H9 (cell line): ENCODE measurements at regions not wholly inside any gene's neighbourhood (a gene's known extent, or its start where the extent isn't known, plus 50 kb on each side); places are given as distances from the start of the nearest gene placed in this dataset.

Experiments
- DNase-seq: peaks from one replicate; pipeline ENCODE4 v3.0.0-alpha.2; 2017
- H2AFZ ChIP-seq: one replicate; pipeline ENCODE4 v1.6.1; 2013; ENCODE audit warnings: mild to moderate bottlenecking, low read length, control low read depth, moderate library complexity
- H2AK5ac ChIP-seq: 2 replicates; pipeline ENCODE4 v1.6.1; 2013; ENCODE audit warnings: low read length, control low read depth, mixed read lengths; ENCODE audit not compliant: insufficient read length
- H2BK120ac ChIP-seq: one replicate; pipeline ENCODE4 v1.6.1; 2013; ENCODE audit warnings: low read depth, mild to moderate bottlenecking, low read length, control low read depth, inconsistent platforms; ENCODE audit not compliant: poor library complexity, severe bottlenecking
- H2BK12ac ChIP-seq: 2 replicates; pipeline ENCODE4 v1.6.1; 2013; ENCODE audit warnings: low read length, control low read depth, mixed read lengths, low read depth; ENCODE audit not compliant: insufficient read length
- H2BK15ac ChIP-seq: 2 replicates; pipeline ENCODE4 v1.6.1; 2013; ENCODE audit warnings: low read depth, low read length, control low read depth
- H2BK20ac ChIP-seq: one replicate; pipeline ENCODE4 v1.6.1; 2013; ENCODE audit warnings: low read depth, mild to moderate bottlenecking, low read length, control low read depth, inconsistent platforms; ENCODE audit not compliant: poor library complexity, severe bottlenecking
- H2BK5ac ChIP-seq: 2 replicates; pipeline ENCODE4 v1.6.1; 2013; ENCODE audit warnings: low read length, control low read depth, mixed read lengths; ENCODE audit not compliant: insufficient read length
- H3K14ac ChIP-seq: 2 replicates; pipeline ENCODE4 v1.6.1; 2013; ENCODE audit warnings: low read length, control low read depth; ENCODE audit not compliant: insufficient read depth
- H3K18ac ChIP-seq: 2 replicates; pipeline ENCODE4 v1.6.1; 2013; ENCODE audit warnings: low read depth, mild to moderate bottlenecking, mixed read lengths, low read length, control low read depth; ENCODE audit not compliant: insufficient read length
- H3K23ac ChIP-seq: 2 replicates; pipeline ENCODE4 v1.6.1; 2013; ENCODE audit warnings: low read length, control low read depth, mixed read lengths, low read depth; ENCODE audit not compliant: insufficient read length
- H3K23me2 ChIP-seq: 2 replicates; pipeline ENCODE4 v1.6.1; 2013; ENCODE audit warnings: low read depth, mild to moderate bottlenecking, mixed read lengths, low read length, control low read depth; ENCODE audit not compliant: insufficient read length, poor library complexity, severe bottlenecking
- H3K27ac ChIP-seq: 2 replicates; pipeline ENCODE4 v1.5.1; 2013; ENCODE audit warnings: low read length, control low read depth, mixed read lengths, low read depth; ENCODE audit not compliant: insufficient read length
- H3K27me3 ChIP-seq: 2 replicates; pipeline ENCODE4 v1.6.1; 2013; ENCODE audit warnings: low read length, control low read depth, inconsistent platforms; ENCODE audit not compliant: insufficient read depth
- H3K4ac ChIP-seq: 2 replicates; pipeline ENCODE4 v1.6.1; 2013; ENCODE audit warnings: low read depth, mild to moderate bottlenecking, control low read depth, inconsistent platforms, low read length, moderate library complexity
- H3K4me1 ChIP-seq: 2 replicates; pipeline ENCODE4 v1.6.1; 2013; ENCODE audit warnings: low read length, control low read depth, inconsistent platforms; ENCODE audit not compliant: insufficient read depth
- H3K4me2 ChIP-seq: 2 replicates; pipeline ENCODE4 v1.6.1; 2013; ENCODE audit warnings: low read length, control low read depth, mixed read lengths; ENCODE audit not compliant: insufficient read length, insufficient read depth
- H3K56ac ChIP-seq: 2 replicates; pipeline ENCODE4 v1.6.1; 2013; ENCODE audit warnings: low read depth, mild to moderate bottlenecking, mixed read lengths, low read length, control low read depth; ENCODE audit not compliant: insufficient read length
- H3K79me1 ChIP-seq: 2 replicates; pipeline ENCODE4 v1.6.1; 2013; ENCODE audit warnings: low read depth, mild to moderate bottlenecking, moderate library complexity, low read length, control low read depth, inconsistent platforms; ENCODE audit not compliant: insufficient read depth, poor library complexity, severe bottlenecking
- H3K79me2 ChIP-seq: 2 replicates; pipeline ENCODE4 v1.6.1; 2013; ENCODE audit warnings: low read length, control low read depth, inconsistent platforms; ENCODE audit not compliant: insufficient read depth
- H3K9ac ChIP-seq: 2 replicates; pipeline ENCODE4 v1.6.1; 2013; ENCODE audit warnings: low read length, control low read depth, mixed read lengths; ENCODE audit not compliant: insufficient read length; ENCODE audit errors: extremely low read depth
- H3K9me3 ChIP-seq: one replicate; pipeline ENCODE4 v1.6.1; 2013; ENCODE audit warnings: low read depth, low read length, inconsistent platforms; ENCODE audit not compliant: control insufficient read depth
- H3T11ph ChIP-seq: one replicate; pipeline ENCODE4 v1.6.1; 2013; ENCODE audit warnings: mild to moderate bottlenecking, low read length, control low read depth, inconsistent platforms
- H4K20me1 ChIP-seq: one replicate; pipeline ENCODE4 v1.6.1; 2013; ENCODE audit not compliant: control insufficient read depth, insufficient read length, insufficient read depth
- H4K5ac ChIP-seq: 2 replicates; pipeline ENCODE4 v1.6.1; 2013; ENCODE audit warnings: low read depth, mild to moderate bottlenecking, mixed read lengths, low read length, control low read depth; ENCODE audit not compliant: insufficient read length
- H4K8ac ChIP-seq: replicated peaks from 2 replicates; pipeline ENCODE4 v1.6.1; 2013; ENCODE audit warnings: low read length, control low read depth, mixed read lengths, low read depth; ENCODE audit not compliant: insufficient read length
- H4K91ac ChIP-seq: 2 replicates; pipeline ENCODE4 v1.6.1; 2013; ENCODE audit warnings: low read depth, mild to moderate bottlenecking, moderate library complexity, mixed read lengths, low read length, control low read depth; ENCODE audit not compliant: insufficient read length
- H3K27ac Mint-ChIP-seq, 3 experiments: 2 replicates in 2 of 3; 3 replicates in 1 of 3; pipeline ENCODE4 v1.8.0; 2020 to 2021; ENCODE audit warnings: mixed read lengths in 3 of 3, mild to moderate bottlenecking in 1 of 3, moderate library complexity in 1 of 3
- H3K27me3 Mint-ChIP-seq: 2 replicates; pipeline ENCODE4 v1.8.0; 2021; ENCODE audit warnings: low read depth, mild to moderate bottlenecking, moderate library complexity, mixed read lengths
- H3K36me3 Mint-ChIP-seq, 3 experiments: 2 replicates in 2 of 3; 3 replicates in 1 of 3; pipeline ENCODE4 v1.8.0; 2020 to 2021; ENCODE audit warnings: low read depth in 3 of 3, mixed read lengths in 3 of 3; ENCODE audit not compliant: insufficient read depth in 1 of 3
- H3K4me1 Mint-ChIP-seq, 2 experiments: 2 replicates each; pipeline ENCODE4 v1.8.0; 2020; ENCODE audit warnings: mixed read lengths in 2 of 2
- H3K4me3 Mint-ChIP-seq, 2 experiments: 2 replicates in 1 of 2; 3 replicates in 1 of 2; pipeline ENCODE4 v1.8.0; 2020 to 2021; ENCODE audit warnings: mild to moderate bottlenecking in 2 of 2, mixed read lengths in 2 of 2, moderate library complexity in 1 of 2
- H3K9me3 Mint-ChIP-seq, 2 experiments: 2 replicates in 1 of 2; 3 replicates in 1 of 2; pipeline ENCODE4 v1.8.0; 2020; ENCODE audit warnings: mild to moderate bottlenecking in 2 of 2, mixed read lengths in 2 of 2, moderate library complexity in 1 of 2
- WGBS: extraction: QIAGEN DNeasy Blood & Tissue Kit; methylation state at CpG from one replicate; pipeline ENCODE4 v1.1.7; 2013; ENCODE audit warnings: missing lambda C conversion rate, low lambda C conversion rate, mixed read lengths; ENCODE audit not compliant: insufficient read length; ENCODE audit errors: extremely low coverage; 5-methylcytosine and 5-hydroxymethylcytosine counted together
- TF ChIP-seq, protein P1 (sequence below): fragments of 200-600 bp; sonication (generic); conservative IDR thresholded peaks from 3 replicates; pipeline ENCODE4 v1.8.0; 2021; ENCODE audit warnings: antibody characterized with exemption, mild to moderate bottlenecking

DNA sequence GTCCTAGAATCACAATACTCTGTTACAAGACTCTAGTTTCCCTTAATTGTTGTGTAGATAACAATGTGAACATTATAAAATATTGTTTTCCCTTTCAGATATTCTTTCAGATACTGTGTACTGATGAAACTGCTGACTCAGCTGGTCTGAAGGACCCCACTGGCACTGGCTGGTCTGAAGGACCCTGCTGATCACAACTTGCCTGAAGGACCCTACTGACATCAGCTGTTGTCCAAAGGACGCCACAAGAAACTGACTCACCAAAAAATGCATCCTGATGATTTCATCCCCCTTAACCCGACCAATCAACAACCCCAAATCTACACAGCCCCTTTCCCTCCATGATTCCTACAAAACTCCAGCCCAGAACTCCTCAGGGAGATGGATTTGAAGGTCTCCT, 258.8 kb upstream of the GNPDA2 start:
- no peaks in the 10 kb centered on the region for H3K27me3 ChIP-seq
- H3K18ac ChIP-seq: no peak overlapping the region
- no peak for DNase-seq
- H3K4ac ChIP-seq: no peak overlapping the region
- no peak overlapping the region for H2AFZ ChIP-seq
- H2BK20ac ChIP-seq: no peak overlapping the region
- H4K8ac ChIP-seq: no peak overlapping the region
- no peaks in the 10 kb centered on the region for H3K23me2 ChIP-seq
- H3T11ph ChIP-seq: no peak overlapping the region
- Mint-ChIP-seq H3K9me3 (no peaks in the 10 kb centered on the region; a peak in 3 of 5 replicates), H3K4me3 (no peak overlapping the region), H3K36me3 (no peaks in the 10 kb centered on the region; a peak in 1 of 7 replicates), H3K27ac (no peak overlapping the region), H3K4me1 (no peaks in the 10 kb centered on the region; a peak in 1 of 4 replicates), H3K27me3 (no peaks in the 10 kb centered on the region)
- H2BK12ac ChIP-seq: no peak overlapping the region
- H4K20me1 ChIP-seq: no peaks in the 10 kb centered on the region
- H4K91ac ChIP-seq: no peak overlapping the region
- no peak overlapping the region for H3K9ac ChIP-seq
- no peak overlapping the region for H2AK5ac ChIP-seq
- H4K5ac ChIP-seq: no peak overlapping the region
- no peak overlapping the region for H2BK120ac ChIP-seq
- H3K56ac ChIP-seq: no peak overlapping the region
- H3K79me1 ChIP-seq: no peaks in the 10 kb centered on the region
- H2BK15ac ChIP-seq: no peak overlapping the region
- TF ChIP-seq, protein P1, sequence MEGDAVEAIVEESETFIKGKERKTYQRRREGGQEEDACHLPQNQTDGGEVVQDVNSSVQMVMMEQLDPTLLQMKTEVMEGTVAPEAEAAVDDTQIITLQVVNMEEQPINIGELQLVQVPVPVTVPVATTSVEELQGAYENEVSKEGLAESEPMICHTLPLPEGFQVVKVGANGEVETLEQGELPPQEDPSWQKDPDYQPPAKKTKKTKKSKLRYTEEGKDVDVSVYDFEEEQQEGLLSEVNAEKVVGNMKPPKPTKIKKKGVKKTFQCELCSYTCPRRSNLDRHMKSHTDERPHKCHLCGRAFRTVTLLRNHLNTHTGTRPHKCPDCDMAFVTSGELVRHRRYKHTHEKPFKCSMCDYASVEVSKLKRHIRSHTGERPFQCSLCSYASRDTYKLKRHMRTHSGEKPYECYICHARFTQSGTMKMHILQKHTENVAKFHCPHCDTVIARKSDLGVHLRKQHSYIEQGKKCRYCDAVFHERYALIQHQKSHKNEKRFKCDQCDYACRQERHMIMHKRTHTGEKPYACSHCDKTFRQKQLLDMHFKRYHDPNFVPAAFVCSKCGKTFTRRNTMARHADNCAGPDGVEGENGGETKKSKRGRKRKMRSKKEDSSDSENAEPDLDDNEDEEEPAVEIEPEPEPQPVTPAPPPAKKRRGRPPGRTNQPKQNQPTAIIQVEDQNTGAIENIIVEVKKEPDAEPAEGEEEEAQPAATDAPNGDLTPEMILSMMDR: no peak
- WGBS: no CpG with 5 or more reads among the region's 2 CpGs
- no peaks in the 10 kb centered on the region for H3K79me2 ChIP-seq
- no peaks in the 10 kb centered on the region for H3K4me1 ChIP-seq
- H3K14ac ChIP-seq: no peak overlapping the region
- no peak overlapping the region for H3K4me2 ChIP-seq
- H3K27ac ChIP-seq: no peak overlapping the region
- no peaks in the 10 kb centered on the region for H3K9me3 ChIP-seq
- no peak overlapping the region for H2BK5ac ChIP-seq
- no peak overlapping the region for H3K23ac ChIP-seq
